SK-N-DZ (cell line): ENCODE measurements at regions not wholly inside any gene's neighbourhood (a gene's known extent, or its start where the extent isn't known, plus 50 kb on each side); places are given as distances from the start of the nearest gene placed in this dataset.
A peak's percentile ranks its signal among the peaks of the same experiment; 100 is the strongest.

Experiments
- DNase-seq: peaks from one replicate; pipeline ENCODE4 v3.0.0-alpha.2; 2015; ENCODE audit warnings: low spot score

DNA sequence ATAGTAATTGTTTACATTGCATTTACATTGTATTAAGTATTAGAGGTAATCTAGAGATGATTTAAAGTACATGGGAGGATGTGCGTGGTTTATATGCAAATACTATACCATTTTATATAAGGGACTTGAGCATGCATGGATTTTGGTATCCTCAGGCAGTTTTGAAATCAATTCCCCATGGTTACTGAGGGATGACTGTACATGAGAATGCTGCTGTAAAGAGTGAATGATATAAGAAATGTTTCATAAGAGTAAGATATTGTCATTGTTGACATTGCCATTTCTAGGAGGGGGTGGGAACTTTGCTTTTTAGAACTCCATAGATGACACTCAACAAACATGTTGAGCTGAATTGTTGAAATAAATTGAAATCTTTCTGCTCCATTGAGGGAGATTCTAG, 185.0 kb downstream of the SEMA6A start:
- DNase-seq: no peak

GRCh38 chr5:116388564-116389258, 185.9 kb downstream of the SEMA6A start:
- DNase-seq: no peak

GRCh38 chr5:116387738-116388137, 186.9 kb downstream of the SEMA6A start:
- DNase-seq: no peak

- no peak for DNase-seq
Measured at GRCh38 chr5:116386633-116387032, 188.0 kb downstream of the SEMA6A start.

- DNase-seq: no peak
Measured at GRCh38 chr5:116382874-116383266, 191.8 kb downstream of the SEMA6A start.

- DNase-seq: peak; percentile 11
Measured at GRCh38 chr5:116382032-116382873, 192.4 kb downstream of the SEMA6A start.

- no peak for DNase-seq
Measured at GRCh38 chr5:116381201-116381600, 193.4 kb downstream of the SEMA6A start.

DNA sequence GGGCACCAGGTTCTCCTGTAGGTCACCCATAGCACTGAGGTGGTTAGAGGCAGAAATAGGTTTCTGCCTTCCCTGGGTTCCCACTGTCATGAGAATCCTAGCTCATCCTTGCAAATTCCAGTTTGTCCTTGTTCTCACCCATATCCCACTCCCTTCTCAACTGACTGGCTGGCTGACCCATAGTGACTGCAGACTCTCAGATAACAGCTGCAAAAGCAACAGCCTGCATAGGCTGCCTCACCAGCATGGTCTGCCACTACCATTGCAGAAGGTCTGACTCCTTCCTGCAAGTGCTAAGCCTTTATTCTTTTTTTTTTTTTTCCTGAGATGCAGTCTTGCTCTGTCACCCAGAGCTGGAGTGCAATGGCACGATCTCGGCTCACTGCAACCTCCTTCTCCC, 194.0 kb downstream of the SEMA6A start:
- DNase-seq: no peak

- no peak for DNase-seq
Measured at GRCh38 chr5:116379306-116379705, 195.3 kb downstream of the SEMA6A start.

- DNase-seq: peak; percentile 7
Measured at GRCh38 chr5:116378777-116379121, 195.9 kb downstream of the SEMA6A start.

GRCh38 chr5:116378007-116378776, 196.4 kb downstream of the SEMA6A start:
- peak; percentile 35 for DNase-seq

- DNase-seq: no peak
Measured at GRCh38 chr5:116377276-116378006, 197.2 kb downstream of the SEMA6A start.

- DNase-seq: peak; percentile 7
Measured at GRCh38 chr5:116375926-116376325, 198.7 kb downstream of the SEMA6A start.

- no peak for DNase-seq
Measured at GRCh38 chr5:116374434-116374852, 200.2 kb downstream of the SEMA6A start.

GRCh38 chr5:116372931-116373597, 201.6 kb downstream of the SEMA6A start:
- DNase-seq: no peak

- no peak for DNase-seq
Measured at GRCh38 chr5:116371935-116372334, 202.7 kb downstream of the SEMA6A start.

DNA sequence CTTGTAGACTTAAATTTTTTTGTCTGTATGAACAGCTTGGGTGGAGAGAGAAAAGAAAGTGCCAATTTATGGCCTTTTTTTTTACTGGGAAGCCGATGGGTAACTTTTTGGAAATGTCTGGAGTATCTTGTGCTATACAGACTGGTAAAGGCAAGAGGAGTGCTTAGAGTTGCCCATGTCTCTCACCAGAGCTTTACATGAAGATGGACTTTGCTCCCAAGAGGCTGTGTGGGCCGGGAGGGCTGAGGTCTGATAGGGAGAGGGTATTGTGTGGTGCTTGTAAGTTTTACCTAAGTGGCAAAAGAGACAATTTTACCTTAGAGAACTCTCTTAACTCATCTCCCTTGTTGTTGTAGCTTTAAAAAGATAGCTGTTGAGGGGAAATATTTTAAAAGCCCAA, 203.2 kb downstream of the SEMA6A start:
- DNase-seq: no peak

DNA sequence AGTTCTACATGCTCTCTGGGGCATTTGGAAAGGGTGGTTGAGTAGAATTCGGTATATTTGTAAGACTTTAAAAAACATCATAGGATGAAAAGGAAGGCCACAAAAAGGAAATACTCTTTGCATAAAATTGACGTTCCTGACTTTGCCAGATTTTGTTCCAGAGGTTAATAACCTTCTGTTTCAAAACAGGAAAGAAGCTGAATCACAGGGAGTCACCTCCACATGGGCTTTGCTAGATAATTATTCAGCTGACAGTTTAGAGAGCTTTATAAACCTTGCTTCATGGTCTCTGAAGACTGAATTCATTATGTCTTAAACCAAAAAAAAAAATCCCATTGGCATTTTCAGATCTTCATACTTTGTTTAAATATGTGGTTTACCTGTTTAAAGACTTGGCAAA, 203.7 kb downstream of the SEMA6A start:
- DNase-seq: no peak

GRCh38 chr5:116370149-116370548, 204.5 kb downstream of the SEMA6A start:
- DNase-seq: no peak

GRCh38 chr5:116365006-116365496, 209.6 kb downstream of the SEMA6A start:
- DNase-seq: no peak

- no peak for DNase-seq
Measured at GRCh38 chr5:116363780-116364179, 210.8 kb downstream of the SEMA6A start.
